IMR-90 (cell line): ENCODE measurements at regions not wholly inside any gene's neighbourhood (a gene's known extent, or its start where the extent isn't known, plus 50 kb on each side); places are given as distances from the start of the nearest gene placed in this dataset.

Source experiments
- ATAC-seq: fragments of 200-7000 bp; cut with Tn5 transposase; 2 replicates; pipeline ENCODE4 v1.9.1; 2020; ENCODE audit warnings: low read depth, mild to moderate bottlenecking, moderate library complexity
- BruUV-seq: library from RNA; stranded (reverse); fragments of 400-500 nt; replicated peaks from 2 replicates; lab custom pipeline; 2021; lab: Mats Ljungman, UMichigan
- CTCF ChIA-PET: fragments of 300-600 bp; formaldehyde crosslinking; extraction: SDS; loops from one replicate; lab custom pipeline; 2021; ENCODE audit warnings: antibody characterized with exemption; lab: Yijun Ruan, JAX
- POLR2A ChIA-PET: fragments of 300-600 bp; sonication (Branson Sonifier 250); formaldehyde crosslinking; loops from one replicate; lab custom pipeline; 2022; ENCODE audit warnings: antibody characterized with exemption; ENCODE audit not compliant: unreplicated experiment; lab: Charles Lee
- DNase-seq: peaks from one replicate; pipeline ENCODE4 v3.0.0; 2013
- H2AFZ ChIP-seq: replicated peaks from 2 replicates; pipeline ENCODE3; 2013; ENCODE audit warnings: low read length, mild to moderate bottlenecking; ENCODE audit not compliant: poor library complexity
- H2AK5ac ChIP-seq: 2 replicates; pipeline ENCODE4 v1.6.1; 2013; ENCODE audit warnings: low read depth, low read length, inconsistent platforms
- H2AK9ac ChIP-seq: replicated peaks from 2 replicates; pipeline ENCODE3; 2013; ENCODE audit warnings: mild to moderate bottlenecking, low read depth, low read length, moderate library complexity; ENCODE audit not compliant: poor library complexity
- H2BK120ac ChIP-seq: 2 replicates; pipeline ENCODE4 v1.6.1; 2013; ENCODE audit warnings: low read depth, low read length, inconsistent platforms
- H2BK15ac ChIP-seq: 3 replicates; pipeline ENCODE4 v1.6.1; 2013; ENCODE audit warnings: low read depth, low read length, inconsistent platforms
- H2BK20ac ChIP-seq: 2 replicates; pipeline ENCODE4 v1.6.1; 2013; ENCODE audit warnings: low read depth, mild to moderate bottlenecking, inconsistent platforms, low read length, moderate library complexity
- H2BK5ac ChIP-seq: 2 replicates; pipeline ENCODE4 v1.6.1; 2013; ENCODE audit warnings: mild to moderate bottlenecking, low read depth, low read length, inconsistent platforms; ENCODE audit not compliant: poor library complexity, severe bottlenecking
- H3K14ac ChIP-seq: replicated peaks from 2 replicates; pipeline ENCODE4 v1.6.1; 2013; ENCODE audit warnings: low read depth, low read length, inconsistent platforms
- H3K18ac ChIP-seq: 2 replicates; pipeline ENCODE4 v1.6.1; 2013; ENCODE audit warnings: low read depth, low read length, control low read depth
- H3K23ac ChIP-seq: 2 replicates; pipeline ENCODE4 v1.6.1; 2013; ENCODE audit warnings: low read depth, low read length, inconsistent platforms
- H3K27ac ChIP-seq: 2 replicates; pipeline ENCODE4 v1.5.1; 2013; ENCODE audit warnings: mild to moderate bottlenecking, control low read depth, low read length; ENCODE audit not compliant: insufficient read depth
- H3K27me3 ChIP-seq: 2 replicates; pipeline ENCODE4 v1.6.1; 2013; ENCODE audit warnings: low read length; ENCODE audit not compliant: control insufficient read depth, insufficient read depth
- H3K36me3 ChIP-seq: 2 replicates; pipeline ENCODE4 v1.6.1; 2013; ENCODE audit warnings: low read length, mixed read lengths; ENCODE audit not compliant: control insufficient read depth, insufficient read depth
- H3K4ac ChIP-seq: 2 replicates; pipeline ENCODE4 v1.6.1; 2013; ENCODE audit warnings: low read depth, low read length, inconsistent platforms
- H3K4me1 ChIP-seq: 2 replicates; pipeline ENCODE4 v1.6.1; 2013; ENCODE audit warnings: low read length, mixed read lengths; ENCODE audit not compliant: control insufficient read depth, insufficient read depth
- H3K4me2 ChIP-seq: 2 replicates; pipeline ENCODE4 v1.6.1; 2013; ENCODE audit warnings: low read depth, mild to moderate bottlenecking, control low read depth, low read length, moderate library complexity
- H3K4me3 ChIP-seq: 2 replicates; pipeline ENCODE4 v1.5.1; 2013; ENCODE audit warnings: low read depth, mild to moderate bottlenecking, control low read depth, low read length, moderate library complexity; ENCODE audit not compliant: insufficient read depth
- H3K56ac ChIP-seq: 2 replicates; pipeline ENCODE4 v1.6.1; 2013; ENCODE audit warnings: low read length, inconsistent platforms; ENCODE audit not compliant: insufficient read depth; ENCODE audit errors: extremely low read depth
- H3K79me1 ChIP-seq, 2 experiments: 2 replicates each; pipeline ENCODE4 v1.6.1; 2013; ENCODE audit warnings: low read length in 2 of 2, inconsistent platforms in 1 of 2, low read depth in 1 of 2
- H3K9ac ChIP-seq: 2 replicates; pipeline ENCODE4 v1.6.1; 2013; ENCODE audit warnings: low read depth, low read length, control low read depth
- H3K9me1 ChIP-seq: 2 replicates; pipeline ENCODE4 v1.6.1; 2013; ENCODE audit warnings: low read length, inconsistent platforms; ENCODE audit not compliant: insufficient read depth
- H3K9me3 ChIP-seq: 2 replicates; pipeline ENCODE4 v1.6.1; 2013; ENCODE audit warnings: low read length; ENCODE audit not compliant: control insufficient read depth, insufficient read depth
- H4K20me1 ChIP-seq: 2 replicates; pipeline ENCODE4 v1.6.1; 2013; ENCODE audit warnings: low read length, inconsistent platforms; ENCODE audit not compliant: insufficient read depth
- H4K5ac ChIP-seq: 2 replicates; pipeline ENCODE4 v1.6.1; 2013; ENCODE audit warnings: mild to moderate bottlenecking, low read depth, low read length, control low read depth
- H4K8ac ChIP-seq, 2 experiments: 2 replicates each; pipeline ENCODE4 v1.6.1; 2013; ENCODE audit warnings: low read depth in 2 of 2, low read length in 2 of 2, control low read depth in 1 of 2, inconsistent platforms in 1 of 2
- H4K91ac ChIP-seq: 2 replicates; pipeline ENCODE4 v1.6.1; 2013; ENCODE audit warnings: low read depth, low read length, inconsistent platforms; ENCODE audit not compliant: insufficient read depth
- BHLHE40 ChIP-seq: fragments of 150-350 bp; IDR thresholded peaks from 2 replicates; pipeline ENCODE4 v1.6.1; 2016; ENCODE audit warnings: mild to moderate bottlenecking, low read depth, low read length
- CEBPB ChIP-seq: IDR thresholded peaks from 2 replicates; pipeline ENCODE4 v1.6.1; 2012; ENCODE audit warnings: low read depth, low read length, improper control_type of control experiment
- CHD1 ChIP-seq: IDR thresholded peaks from 2 replicates; pipeline ENCODE4 v1.6.1; 2012; ENCODE audit warnings: low read depth, low read length, improper control_type of control experiment
- FOS ChIP-seq: fragments of 150-350 bp; IDR thresholded peaks from 2 replicates; pipeline ENCODE4 v1.6.1; 2016; ENCODE audit warnings: low read depth, low read length
- MAFK ChIP-seq: IDR thresholded peaks from 2 replicates; pipeline ENCODE4 v1.6.1; 2012; ENCODE audit warnings: low read depth, low read length, improper control_type of control experiment
- MAZ ChIP-seq: IDR thresholded peaks from 2 replicates; pipeline ENCODE4 v1.6.1; 2012; ENCODE audit warnings: low read depth, mild to moderate bottlenecking, low read length, improper control_type of control experiment, moderate library complexity, borderline replicate concordance
- MXI1 ChIP-seq: IDR thresholded peaks from 2 replicates; pipeline ENCODE4 v1.6.1; 2012; ENCODE audit warnings: low read depth, mild to moderate bottlenecking, low read length, moderate library complexity, borderline replicate concordance
- NFE2L2 ChIP-seq: fragments of 150-350 bp; IDR thresholded peaks from 2 replicates; pipeline ENCODE4 v1.6.1; 2016; ENCODE audit warnings: low read depth, mild to moderate bottlenecking, low read length
- POLR2A ChIP-seq: IDR thresholded peaks from 2 replicates; pipeline ENCODE4 v1.6.1; 2012; ENCODE audit warnings: mild to moderate bottlenecking, low read depth, low read length
- RAD21 ChIP-seq: IDR thresholded peaks from 2 replicates; pipeline ENCODE4 v1.6.1; 2012; ENCODE audit warnings: low read length, improper control_type of control experiment
- RCOR1 ChIP-seq: IDR thresholded peaks from 2 replicates; pipeline ENCODE4 v1.6.1; 2012; ENCODE audit warnings: mild to moderate bottlenecking, low read length, improper control_type of control experiment; ENCODE audit not compliant: insufficient replicate concordance
- RFX5 ChIP-seq: IDR thresholded peaks from 2 replicates; pipeline ENCODE4 v1.8.0; 2012; ENCODE audit warnings: low read depth, mild to moderate bottlenecking, low read length, moderate library complexity
- SMC3 ChIP-seq: fragments of 150-350 bp; IDR thresholded peaks from 2 replicates; pipeline ENCODE4 v1.6.1; 2016; ENCODE audit warnings: low read depth, mild to moderate bottlenecking, antibody characterized with exemption, low read length, moderate library complexity
- dilution Hi-C: fragments of 300-500 bp; cut with HindIII; formaldehyde crosslinking; loops from one replicate; pipeline ENCODE4 v1.14.3; 2018; ENCODE audit warnings: low sequenced_read_pairs; ENCODE audit not compliant: unreplicated experiment
- in situ Hi-C: fragments of 300-500 bp; cut with MboI; formaldehyde crosslinking; loops from 3 replicates; pipeline ENCODE4 v1.14.3; 2019; ENCODE audit warnings: low sequenced_read_pairs, inconsistent platforms, mixed read lengths
- intact Hi-C: fragments of 100-400 bp; cut with micrococcal nuclease; formaldehyde crosslinking; loops from 2 replicates; pipeline ENCODE4 v1.10.0; 2022
- TF ChIP-seq, protein P1 (sequence below): fragments of 150-350 bp; IDR thresholded peaks from 2 replicates; pipeline ENCODE4 v1.6.1; 2016; ENCODE audit warnings: low read depth, mild to moderate bottlenecking, low read length, moderate library complexity, borderline replicate concordance
- TF ChIP-seq, protein P2 (sequence below): fragments of 150-350 bp; IDR thresholded peaks from 2 replicates; pipeline ENCODE4 v1.6.1; 2017; ENCODE audit warnings: mild to moderate bottlenecking, antibody characterized with exemption, low read length, low read depth
- TF ChIP-seq, protein P3 (sequence below): conservative IDR thresholded peaks from 2 replicates; pipeline ENCODE4 v1.5.1; 2012; ENCODE audit warnings: mild to moderate bottlenecking, low read depth, low read length, improper control_type of control experiment

DNA sequence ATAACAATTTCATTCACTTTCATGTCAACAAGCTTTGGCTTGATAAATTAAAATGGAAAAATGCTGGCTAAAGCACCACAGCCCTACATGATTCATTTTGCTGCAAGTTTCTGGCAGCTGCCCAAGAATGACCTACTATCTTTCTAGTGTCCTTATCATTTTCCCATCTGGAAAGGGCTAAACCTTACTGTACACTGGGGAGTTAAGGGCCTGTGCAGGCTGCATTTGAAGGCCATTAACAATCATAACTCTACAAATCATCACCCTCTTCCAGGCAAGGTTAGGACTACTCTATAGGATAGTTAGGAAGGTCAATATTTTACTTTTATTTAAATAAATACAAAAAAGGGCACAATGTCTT, 579.7 kb upstream of the ZNF608 start:
- Histone ChIP-seq H3K4me3 (no peak overlapping the region), H3K4me1 (peaks cover 2% of the 10 kb centered on the region), H4K8ac (no peak overlapping the region), H3K27ac (no peak overlapping the region), H3K4me2 (no peak overlapping the region), H3K9me1 (no peaks in the 10 kb centered on the region), H3K18ac (no peak overlapping the region), H3K56ac (no peak overlapping the region), H3K4ac (no peak overlapping the region), H3K36me3 (no peaks in the 10 kb centered on the region), H4K5ac (no peak overlapping the region), H2BK120ac (no peak overlapping the region), H2BK5ac (no peak overlapping the region), H4K91ac (no peak overlapping the region), H3K9me3 (no peaks in the 10 kb centered on the region), H3K27me3 (no peaks in the 10 kb centered on the region), H3K79me1 (no peaks in the 10 kb centered on the region), H3K14ac (no peak overlapping the region), H2BK15ac (no peak overlapping the region), H3K23ac (no peak overlapping the region), H2AK5ac (no peak overlapping the region), H2AK9ac (no peak overlapping the region), H2AFZ (no peak overlapping the region), H3K9ac (no peak overlapping the region), H4K20me1 (no peaks in the 10 kb centered on the region), H2BK20ac (no peak overlapping the region)
- intact Hi-C loops (loop anchor here (5.0 kb wide), 1 partner anchor 161 kb away; no protein-coding TSS in a partner anchor), dilution Hi-C loops (no loop called here), in situ Hi-C loops (no loop called here)
- ATAC-seq (peak; percentile 80), DNase-seq (peak; percentile 88)
- BruUV-seq: no TSS peak
- TF ChIP-seq FOS (no peak), MXI1 (no peak), RCOR1 (no peak), BHLHE40 (no peak), RFX5 (no peak), SMC3 (no peak), POLR2A (no peak), CHD1 (no peak), MAFK (no peak), CEBPB (no peak), RAD21 (no peak), MAZ (no peak), NFE2L2 (no peak)
- TF ChIP-seq, protein P1, sequence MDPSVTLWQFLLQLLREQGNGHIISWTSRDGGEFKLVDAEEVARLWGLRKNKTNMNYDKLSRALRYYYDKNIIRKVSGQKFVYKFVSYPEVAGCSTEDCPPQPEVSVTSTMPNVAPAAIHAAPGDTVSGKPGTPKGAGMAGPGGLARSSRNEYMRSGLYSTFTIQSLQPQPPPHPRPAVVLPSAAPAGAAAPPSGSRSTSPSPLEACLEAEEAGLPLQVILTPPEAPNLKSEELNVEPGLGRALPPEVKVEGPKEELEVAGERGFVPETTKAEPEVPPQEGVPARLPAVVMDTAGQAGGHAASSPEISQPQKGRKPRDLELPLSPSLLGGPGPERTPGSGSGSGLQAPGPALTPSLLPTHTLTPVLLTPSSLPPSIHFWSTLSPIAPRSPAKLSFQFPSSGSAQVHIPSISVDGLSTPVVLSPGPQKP: no peak
- TF ChIP-seq, protein P2, sequence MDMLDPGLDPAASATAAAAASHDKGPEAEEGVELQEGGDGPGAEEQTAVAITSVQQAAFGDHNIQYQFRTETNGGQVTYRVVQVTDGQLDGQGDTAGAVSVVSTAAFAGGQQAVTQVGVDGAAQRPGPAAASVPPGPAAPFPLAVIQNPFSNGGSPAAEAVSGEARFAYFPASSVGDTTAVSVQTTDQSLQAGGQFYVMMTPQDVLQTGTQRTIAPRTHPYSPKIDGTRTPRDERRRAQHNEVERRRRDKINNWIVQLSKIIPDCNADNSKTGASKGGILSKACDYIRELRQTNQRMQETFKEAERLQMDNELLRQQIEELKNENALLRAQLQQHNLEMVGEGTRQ: no peak
- TF ChIP-seq, protein P3, sequence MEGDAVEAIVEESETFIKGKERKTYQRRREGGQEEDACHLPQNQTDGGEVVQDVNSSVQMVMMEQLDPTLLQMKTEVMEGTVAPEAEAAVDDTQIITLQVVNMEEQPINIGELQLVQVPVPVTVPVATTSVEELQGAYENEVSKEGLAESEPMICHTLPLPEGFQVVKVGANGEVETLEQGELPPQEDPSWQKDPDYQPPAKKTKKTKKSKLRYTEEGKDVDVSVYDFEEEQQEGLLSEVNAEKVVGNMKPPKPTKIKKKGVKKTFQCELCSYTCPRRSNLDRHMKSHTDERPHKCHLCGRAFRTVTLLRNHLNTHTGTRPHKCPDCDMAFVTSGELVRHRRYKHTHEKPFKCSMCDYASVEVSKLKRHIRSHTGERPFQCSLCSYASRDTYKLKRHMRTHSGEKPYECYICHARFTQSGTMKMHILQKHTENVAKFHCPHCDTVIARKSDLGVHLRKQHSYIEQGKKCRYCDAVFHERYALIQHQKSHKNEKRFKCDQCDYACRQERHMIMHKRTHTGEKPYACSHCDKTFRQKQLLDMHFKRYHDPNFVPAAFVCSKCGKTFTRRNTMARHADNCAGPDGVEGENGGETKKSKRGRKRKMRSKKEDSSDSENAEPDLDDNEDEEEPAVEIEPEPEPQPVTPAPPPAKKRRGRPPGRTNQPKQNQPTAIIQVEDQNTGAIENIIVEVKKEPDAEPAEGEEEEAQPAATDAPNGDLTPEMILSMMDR: no peak
- CTCF ChIA-PET: no interaction called here
- POLR2A ChIA-PET: no interaction called here
